T-helper 2 cell treated with Interferon-gamma antibody and Interleukin-4, amounts not matched to agents 5 μg/mL and 100 μg/mL, for 36 hours (primary cell): ENCODE measurements at regions not wholly inside any gene's neighbourhood (a gene's known extent, or its start where the extent isn't known, plus 50 kb on each side); places are given as distances from the start of the nearest gene placed in this dataset.
"Not testable (repeated sequence)": the region's sequence is repeated elsewhere in the genome, so short reads cannot be mapped to it uniquely, and the experiment has no call there.

Source experiments
- DNase-seq: peaks from one replicate; pipeline ENCODE4 v3.0.0; 2021; ENCODE audit warnings: low spot score
- H3K27ac Mint-ChIP-seq: one replicate; pipeline ENCODE4 v1.8.0; 2021; ENCODE audit warnings: mild to moderate bottlenecking, mixed read lengths
- H3K27me3 Mint-ChIP-seq: one replicate; pipeline ENCODE4 v1.8.0; 2021; ENCODE audit warnings: low read depth, mixed read lengths
- H3K36me3 Mint-ChIP-seq: one replicate; pipeline ENCODE4 v1.8.0; 2021; ENCODE audit warnings: low read depth, mixed read lengths
- H3K4me1 Mint-ChIP-seq: one replicate; pipeline ENCODE4 v1.8.0; 2021; ENCODE audit warnings: low read depth, mixed read lengths
- H3K4me3 Mint-ChIP-seq: one replicate; pipeline ENCODE4 v1.8.0; 2022; ENCODE audit warnings: mild to moderate bottlenecking, moderate library complexity, mixed read lengths
- H3K9me3 Mint-ChIP-seq: one replicate; pipeline ENCODE4 v1.8.0; 2021; ENCODE audit warnings: mixed read lengths

GRCh38 chr6:139752086-139752485, 377.6 kb upstream of the CITED2 start:
- Mint-ChIP-seq H3K36me3 (no peaks in the 10 kb centered on the region), H3K27ac (no peak overlapping the region), H3K4me1 (no peaks in the 10 kb centered on the region), H3K27me3 (no peaks in the 10 kb centered on the region), H3K4me3 (no peak overlapping the region), H3K9me3 (no peaks in the 10 kb centered on the region)
- DNase-seq: no peak

GRCh38 chr6:139751179-139751578, 376.7 kb upstream of the CITED2 start:
- DNase-seq: no peak
- Mint-ChIP-seq H3K4me3 (no peak overlapping the region), H3K9me3 (no peaks in the 10 kb centered on the region), H3K36me3 (no peaks in the 10 kb centered on the region), H3K4me1 (no peaks in the 10 kb centered on the region), H3K27ac (no peak overlapping the region), H3K27me3 (no peaks in the 10 kb centered on the region)

- Mint-ChIP-seq H3K27me3 (peaks cover 5% of the 10 kb centered on the region), H3K4me1 (no peaks in the 10 kb centered on the region), H3K36me3 (no peaks in the 10 kb centered on the region), H3K4me3 (no peak overlapping the region), H3K27ac (no peak overlapping the region), H3K9me3 (no peaks in the 10 kb centered on the region)
- DNase-seq: no peak
These were observed 374.1 kb upstream of the CITED2 start for GRCh38 chr6:139748353-139749146.

GRCh38 chr6:139747154-139747553, 372.7 kb upstream of the CITED2 start:
- Mint-ChIP-seq H3K4me1 (no peaks in the 10 kb centered on the region), H3K9me3 (no peaks in the 10 kb centered on the region), H3K27ac (no peak overlapping the region), H3K36me3 (no peaks in the 10 kb centered on the region), H3K4me3 (no peak overlapping the region), H3K27me3 (peaks cover 6% of the 10 kb centered on the region)
- no peak for DNase-seq

- Mint-ChIP-seq H3K27me3 (peaks cover 9% of the 10 kb centered on the region), H3K36me3 (no peaks in the 10 kb centered on the region), H3K4me1 (no peaks in the 10 kb centered on the region), H3K27ac (no peak overlapping the region), H3K4me3 (no peak overlapping the region), H3K9me3 (no peaks in the 10 kb centered on the region)
- DNase-seq: no peak
These were observed 370.4 kb upstream of the CITED2 start for GRCh38 chr6:139744891-139745290.

- DNase-seq: no peak
- Mint-ChIP-seq H3K27me3 (peaks cover 11% of the 10 kb centered on the region), H3K36me3 (no peaks in the 10 kb centered on the region), H3K4me1 (no peaks in the 10 kb centered on the region), H3K4me3 (no peak overlapping the region), H3K9me3 (no peaks in the 10 kb centered on the region), H3K27ac (no peak overlapping the region)
These were observed 369.4 kb upstream of the CITED2 start for GRCh38 chr6:139743664-139744437.

- no peaks in the 10 kb centered on the region for H3K9me3 Mint-ChIP-seq
- H3K27me3 Mint-ChIP-seq: peaks cover 11% of the 10 kb centered on the region
- no peak for DNase-seq
- no peaks in the 10 kb centered on the region for H3K4me1 Mint-ChIP-seq
- H3K27ac Mint-ChIP-seq: no peak overlapping the region
- no peaks in the 10 kb centered on the region for H3K36me3 Mint-ChIP-seq
- H3K4me3 Mint-ChIP-seq: no peak overlapping the region
These were observed 368.2 kb upstream of the CITED2 start for GRCh38 chr6:139742671-139743070.

- H3K4me1 Mint-ChIP-seq: no peaks in the 10 kb centered on the region
- no peaks in the 10 kb centered on the region for H3K36me3 Mint-ChIP-seq
- peaks cover 6% of the 10 kb centered on the region for H3K27me3 Mint-ChIP-seq
- H3K27ac Mint-ChIP-seq: no peak overlapping the region
- no peaks in the 10 kb centered on the region for H3K9me3 Mint-ChIP-seq
- no peak for DNase-seq
- H3K4me3 Mint-ChIP-seq: no peak overlapping the region
These were observed 364.5 kb upstream of the CITED2 start for GRCh38 chr6:139738801-139739455.

GRCh38 chr6:139736325-139736906, 362.0 kb upstream of the CITED2 start:
- no peak overlapping the region for H3K4me3 Mint-ChIP-seq

GRCh38 chr6:139732451-139732850, 358.0 kb upstream of the CITED2 start:
- DNase-seq: no peak
- H3K27me3 Mint-ChIP-seq: no peaks in the 10 kb centered on the region
- no peak overlapping the region for H3K27ac Mint-ChIP-seq
- no peaks in the 10 kb centered on the region for H3K9me3 Mint-ChIP-seq
- no peaks in the 10 kb centered on the region for H3K36me3 Mint-ChIP-seq
- no peak overlapping the region for H3K4me3 Mint-ChIP-seq
- no peaks in the 10 kb centered on the region for H3K4me1 Mint-ChIP-seq

More at GRCh38 chr6:139736325-139736906, 362.0 kb upstream of the CITED2 start:
- H3K27ac Mint-ChIP-seq: no peak overlapping the region
- no peaks in the 10 kb centered on the region for H3K9me3 Mint-ChIP-seq
- H3K36me3 Mint-ChIP-seq: no peaks in the 10 kb centered on the region
- DNase-seq: no peak
- H3K4me1 Mint-ChIP-seq: no peaks in the 10 kb centered on the region
- peaks cover 4% of the 10 kb centered on the region for H3K27me3 Mint-ChIP-seq

- no peak overlapping the region for H3K27ac Mint-ChIP-seq
These were observed 356.0 kb upstream of the CITED2 start for GRCh38 chr6:139730340-139730974.

GRCh38 chr6:139728876-139729427, 354.5 kb upstream of the CITED2 start:
- no peaks in the 10 kb centered on the region for H3K27me3 Mint-ChIP-seq
- no peak overlapping the region for H3K4me3 Mint-ChIP-seq
- H3K36me3 Mint-ChIP-seq: no peaks in the 10 kb centered on the region
- no peak overlapping the region for H3K27ac Mint-ChIP-seq
- H3K4me1 Mint-ChIP-seq: no peaks in the 10 kb centered on the region
- no peaks in the 10 kb centered on the region for H3K9me3 Mint-ChIP-seq
- DNase-seq: no peak

More at GRCh38 chr6:139730340-139730974, 356.0 kb upstream of the CITED2 start:
- H3K4me3 Mint-ChIP-seq: no peak overlapping the region
- DNase-seq: no peak
- H3K36me3 Mint-ChIP-seq: no peaks in the 10 kb centered on the region
- no peaks in the 10 kb centered on the region for H3K4me1 Mint-ChIP-seq
- no peaks in the 10 kb centered on the region for H3K9me3 Mint-ChIP-seq
- no peaks in the 10 kb centered on the region for H3K27me3 Mint-ChIP-seq

- H3K9me3 Mint-ChIP-seq, H3K27ac Mint-ChIP-seq, H3K27me3 Mint-ChIP-seq, H3K36me3 Mint-ChIP-seq, H3K4me3 Mint-ChIP-seq, H3K4me1 Mint-ChIP-seq, DNase-seq: not testable (repeated sequence)
These were observed 351.8 kb upstream of the CITED2 start for GRCh38 chr6:139726272-139726671.
